ENCODE measurements at regions not wholly inside any gene's neighbourhood (a gene's known extent, or its start where the extent isn't known, plus 50 kb on each side); places are given as distances from the start of the nearest gene placed in this dataset.

DNA sequence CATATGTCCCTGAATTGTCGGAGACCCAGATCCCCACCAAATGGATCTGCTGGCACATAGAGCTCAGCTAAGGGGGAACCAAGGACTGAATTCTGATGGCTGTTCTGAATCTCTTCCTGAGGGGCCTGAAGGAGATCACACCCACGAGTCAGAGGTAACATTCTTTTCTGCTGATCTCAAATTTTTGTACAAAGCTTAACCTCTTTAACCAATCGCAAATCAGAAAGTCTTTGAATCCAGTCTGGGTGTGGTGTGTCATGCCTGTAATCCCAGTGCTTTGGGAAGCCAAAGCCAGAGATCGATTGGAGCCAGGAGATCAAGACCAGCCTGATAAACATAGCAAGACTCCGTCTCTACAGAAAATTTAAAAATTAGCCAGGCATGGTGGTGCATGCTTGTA, 62.8 kb upstream of the PRRC2C start:
- TF ChIP-seq, protein P1, sequence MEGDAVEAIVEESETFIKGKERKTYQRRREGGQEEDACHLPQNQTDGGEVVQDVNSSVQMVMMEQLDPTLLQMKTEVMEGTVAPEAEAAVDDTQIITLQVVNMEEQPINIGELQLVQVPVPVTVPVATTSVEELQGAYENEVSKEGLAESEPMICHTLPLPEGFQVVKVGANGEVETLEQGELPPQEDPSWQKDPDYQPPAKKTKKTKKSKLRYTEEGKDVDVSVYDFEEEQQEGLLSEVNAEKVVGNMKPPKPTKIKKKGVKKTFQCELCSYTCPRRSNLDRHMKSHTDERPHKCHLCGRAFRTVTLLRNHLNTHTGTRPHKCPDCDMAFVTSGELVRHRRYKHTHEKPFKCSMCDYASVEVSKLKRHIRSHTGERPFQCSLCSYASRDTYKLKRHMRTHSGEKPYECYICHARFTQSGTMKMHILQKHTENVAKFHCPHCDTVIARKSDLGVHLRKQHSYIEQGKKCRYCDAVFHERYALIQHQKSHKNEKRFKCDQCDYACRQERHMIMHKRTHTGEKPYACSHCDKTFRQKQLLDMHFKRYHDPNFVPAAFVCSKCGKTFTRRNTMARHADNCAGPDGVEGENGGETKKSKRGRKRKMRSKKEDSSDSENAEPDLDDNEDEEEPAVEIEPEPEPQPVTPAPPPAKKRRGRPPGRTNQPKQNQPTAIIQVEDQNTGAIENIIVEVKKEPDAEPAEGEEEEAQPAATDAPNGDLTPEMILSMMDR (conservative IDR thresholded peaks at IDR 0.05; ENCODE audit: low read depth, low read length), result no peak
- no peak for TF ChIP-seq SMC3 (IDR thresholded peaks at IDR 0.05; ENCODE audit: low read depth, low read length)
- TF ChIP-seq POLR2A (IDR thresholded peaks at IDR 0.05; ENCODE audit: low read depth, low read length), result no peak
- no peak for TF ChIP-seq MAZ (IDR thresholded peaks at IDR 0.05; ENCODE audit: borderline replicate concordance, low read depth, low read length)
- TF ChIP-seq, protein P2, sequence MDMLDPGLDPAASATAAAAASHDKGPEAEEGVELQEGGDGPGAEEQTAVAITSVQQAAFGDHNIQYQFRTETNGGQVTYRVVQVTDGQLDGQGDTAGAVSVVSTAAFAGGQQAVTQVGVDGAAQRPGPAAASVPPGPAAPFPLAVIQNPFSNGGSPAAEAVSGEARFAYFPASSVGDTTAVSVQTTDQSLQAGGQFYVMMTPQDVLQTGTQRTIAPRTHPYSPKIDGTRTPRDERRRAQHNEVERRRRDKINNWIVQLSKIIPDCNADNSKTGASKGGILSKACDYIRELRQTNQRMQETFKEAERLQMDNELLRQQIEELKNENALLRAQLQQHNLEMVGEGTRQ (IDR thresholded peaks at IDR 0.05; ENCODE audit: low read depth, low read length), result no peak
- TF ChIP-seq FOS (IDR thresholded peaks at IDR 0.05; ENCODE audit: low read depth, low read length), result no peak
- TF ChIP-seq RCOR1 (IDR thresholded peaks at IDR 0.05; ENCODE audit: insufficient replicate concordance, low read length), result no peak

All from IMR-90 (cell line).